Lower leg skin (tissue), 3 donors: ENCODE measurements at regions not wholly inside any gene's neighbourhood (a gene's known extent, or its start where the extent isn't known, plus 50 kb on each side); places are given as distances from the start of the nearest gene placed in this dataset.

Experiments used
- CTCF ChIP-seq, 3 donors: fragments of 450-650 bp; IDR thresholded peaks; one replicate each; pipeline ENCODE4 v1.5.1; 2016; ENCODE audit warnings: antibody characterized with exemption in 3 of 3, mild to moderate bottlenecking in 3 of 3, moderate library complexity in 2 of 3
- POLR2A ChIP-seq, 2 donors: fragments of 450-650 bp; IDR thresholded peaks; one replicate each; pipeline ENCODE4 v1.6.1; 2016 to 2017; ENCODE audit warnings: antibody characterized with exemption in 2 of 2, mild to moderate bottlenecking in 1 of 2, moderate library complexity in 1 of 2

DNA sequence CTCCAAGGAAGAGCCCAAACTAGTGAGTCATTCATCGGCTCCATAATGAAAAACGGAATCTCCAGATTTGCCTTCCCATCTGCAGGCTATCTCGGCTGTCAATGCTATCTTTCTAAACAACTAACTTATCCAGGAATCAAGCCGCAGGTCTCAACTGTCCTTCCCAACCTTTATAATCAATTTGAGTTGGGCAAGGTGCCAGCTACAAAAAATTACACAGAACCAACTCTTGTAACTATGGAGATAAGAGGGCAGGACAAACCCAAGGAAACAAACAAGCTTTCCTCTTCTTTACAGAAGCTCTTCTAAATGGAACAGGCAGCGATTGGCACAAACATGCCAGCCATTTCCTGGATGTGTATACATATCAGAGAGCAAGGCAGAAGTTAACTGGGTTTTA, 61.2 kb upstream of the RAI2 start:
- no peak for TF ChIP-seq CTCF (IDR thresholded peaks at IDR 0.05)
- no peak for TF ChIP-seq POLR2A (IDR thresholded peaks at IDR 0.05)
